Effector memory CD4-positive, alpha-beta T cell (primary cell): ENCODE measurements at regions not wholly inside any gene's neighbourhood (a gene's known extent, or its start where the extent isn't known, plus 50 kb on each side); places are given as distances from the start of the nearest gene placed in this dataset.

Experiments
- DNase-seq, 3 donors: peaks; one replicate each; pipeline ENCODE4 v3.0.0-alpha.2; 2020
- H3K27ac ChIP-seq: 2 replicates; pipeline ENCODE4 v1.7.0; 2013; ENCODE audit warnings: mild to moderate bottlenecking, low read length, moderate library complexity; ENCODE audit not compliant: insufficient read depth, poor library complexity, severe bottlenecking
- H3K27me3 ChIP-seq: replicated peaks from 2 replicates; pipeline ENCODE4 v1.7.0; 2013; ENCODE audit warnings: mild to moderate bottlenecking, low read length; ENCODE audit not compliant: insufficient read depth, control insufficient read depth, poor library complexity, severe bottlenecking
- H3K36me3 ChIP-seq: 2 replicates; pipeline ENCODE4 v1.7.0; 2013; ENCODE audit warnings: mild to moderate bottlenecking, low read length, moderate library complexity; ENCODE audit not compliant: control insufficient read depth, insufficient read depth
- H3K4me1 ChIP-seq: 2 replicates; pipeline ENCODE4 v1.7.0; 2013; ENCODE audit warnings: low read length, mild to moderate bottlenecking; ENCODE audit not compliant: control insufficient read depth, insufficient read depth, poor library complexity, severe bottlenecking
- H3K4me3 ChIP-seq: 2 replicates; pipeline ENCODE4 v1.7.0; 2013; ENCODE audit warnings: low read length, low read depth, mild to moderate bottlenecking; ENCODE audit not compliant: insufficient read depth, poor library complexity, severe bottlenecking
- H3K9me3 ChIP-seq: 2 replicates; pipeline ENCODE4 v1.7.0; 2013; ENCODE audit warnings: mild to moderate bottlenecking, low read length, moderate library complexity; ENCODE audit not compliant: control insufficient read depth

DNA sequence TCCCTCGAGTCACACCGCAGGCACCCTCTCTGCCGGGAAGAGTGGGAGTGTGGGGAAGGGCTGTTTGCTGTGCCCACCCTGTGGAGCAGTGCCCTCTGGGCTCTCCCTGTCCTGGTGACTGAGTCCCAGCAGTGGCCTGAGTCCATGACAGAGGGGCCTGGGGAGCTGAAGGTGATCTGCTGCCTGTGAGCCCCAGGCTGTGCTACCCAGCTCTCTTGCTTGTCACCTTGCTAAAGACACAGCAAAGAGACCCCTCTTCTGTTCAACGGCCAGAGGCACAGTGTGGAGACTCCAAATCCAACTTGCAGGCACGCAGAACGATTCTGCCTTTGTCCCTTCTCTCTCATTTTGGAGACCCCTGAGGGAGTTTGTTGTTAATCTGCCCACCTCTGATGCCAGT is 232.6 kb downstream of the OPA1 start:
- H3K27ac ChIP-seq: no peak overlapping the region
- no peaks in the 10 kb centered on the region for H3K36me3 ChIP-seq
- no peaks in the 10 kb centered on the region for H3K9me3 ChIP-seq
- H3K4me1 ChIP-seq: no peaks in the 10 kb centered on the region
- no peak overlapping the region for H3K4me3 ChIP-seq
- no peaks in the 10 kb centered on the region for H3K27me3 ChIP-seq
- no peak for DNase-seq

- Histone ChIP-seq H3K36me3 (no peaks in the 10 kb centered on the region), H3K9me3 (no peaks in the 10 kb centered on the region), H3K27ac (no peak overlapping the region), H3K4me3 (no peak overlapping the region), H3K27me3 (no peaks in the 10 kb centered on the region), H3K4me1 (no peaks in the 10 kb centered on the region)
- DNase-seq: no peak
Observed at GRCh38 chr3:193826159-193826795, 233.3 kb downstream of the OPA1 start.

DNA sequence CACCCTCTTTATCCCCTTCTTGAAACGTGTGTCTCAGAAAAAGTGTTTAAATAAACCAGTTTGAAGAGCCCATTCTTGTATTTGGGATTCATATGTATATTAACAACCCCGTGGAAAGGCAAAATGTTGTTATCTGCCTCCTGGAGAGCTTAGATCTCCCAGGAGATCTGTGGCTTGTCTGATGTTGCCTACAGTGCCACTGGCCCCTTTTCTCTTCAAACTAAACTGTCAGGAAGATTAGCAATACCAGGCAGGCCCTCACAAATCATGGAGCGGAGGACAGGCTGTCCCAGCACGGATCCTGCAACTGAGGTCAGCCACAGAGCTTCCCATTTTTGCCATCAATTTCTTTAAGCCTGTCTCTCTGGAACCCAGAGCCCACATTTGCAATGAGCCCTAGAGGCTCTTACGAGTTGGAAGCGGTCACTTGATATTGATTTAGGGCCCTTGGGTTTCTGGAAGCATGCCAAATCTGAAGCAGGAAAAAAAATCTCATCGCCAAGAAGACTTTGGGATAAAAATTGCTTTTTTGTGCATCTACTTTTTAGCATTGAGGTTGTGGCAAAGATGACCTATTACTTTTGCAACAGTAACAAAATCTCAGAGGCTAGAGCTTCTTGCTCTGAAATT is 234.1 kb downstream of the OPA1 start:
- H3K4me3 ChIP-seq: no peak overlapping the region
- H3K9me3 ChIP-seq: no peaks in the 10 kb centered on the region
- no peaks in the 10 kb centered on the region for H3K27me3 ChIP-seq
- DNase-seq: no peak
- H3K36me3 ChIP-seq: no peaks in the 10 kb centered on the region
- H3K4me1 ChIP-seq: no peaks in the 10 kb centered on the region
- H3K27ac ChIP-seq: no peak overlapping the region

GRCh38 chr3:193827871-193828270 is 234.9 kb downstream of the OPA1 start:
- DNase-seq: no peak
- Histone ChIP-seq H3K27ac (no peak overlapping the region), H3K4me3 (no peak overlapping the region), H3K4me1 (no peaks in the 10 kb centered on the region), H3K36me3 (no peaks in the 10 kb centered on the region), H3K27me3 (no peaks in the 10 kb centered on the region), H3K9me3 (no peaks in the 10 kb centered on the region)

DNA sequence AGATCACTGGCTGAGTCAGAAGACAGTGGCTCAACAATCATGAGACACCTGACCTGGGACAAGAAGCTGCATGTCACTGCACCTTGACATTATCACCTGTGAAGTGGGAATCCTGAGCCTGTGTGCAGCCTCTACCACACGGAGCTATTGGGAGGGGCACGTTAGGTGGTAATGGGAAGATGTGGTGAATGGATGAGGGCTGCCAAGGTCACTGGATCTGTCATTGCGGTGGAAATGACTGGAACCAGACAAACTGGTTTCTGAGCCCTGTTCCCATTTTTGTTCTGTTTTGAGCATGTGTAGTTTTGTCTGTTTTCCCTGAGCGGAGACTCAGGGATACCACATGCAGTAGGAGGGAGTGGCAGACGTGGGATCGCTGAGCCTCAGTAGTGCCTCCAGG is 235.5 kb downstream of the OPA1 start:
- Histone ChIP-seq H3K27me3 (no peaks in the 10 kb centered on the region), H3K9me3 (no peaks in the 10 kb centered on the region), H3K4me1 (no peaks in the 10 kb centered on the region), H3K36me3 (no peaks in the 10 kb centered on the region), H3K27ac (no peak overlapping the region), H3K4me3 (no peak overlapping the region)
- no peak for DNase-seq

DNA sequence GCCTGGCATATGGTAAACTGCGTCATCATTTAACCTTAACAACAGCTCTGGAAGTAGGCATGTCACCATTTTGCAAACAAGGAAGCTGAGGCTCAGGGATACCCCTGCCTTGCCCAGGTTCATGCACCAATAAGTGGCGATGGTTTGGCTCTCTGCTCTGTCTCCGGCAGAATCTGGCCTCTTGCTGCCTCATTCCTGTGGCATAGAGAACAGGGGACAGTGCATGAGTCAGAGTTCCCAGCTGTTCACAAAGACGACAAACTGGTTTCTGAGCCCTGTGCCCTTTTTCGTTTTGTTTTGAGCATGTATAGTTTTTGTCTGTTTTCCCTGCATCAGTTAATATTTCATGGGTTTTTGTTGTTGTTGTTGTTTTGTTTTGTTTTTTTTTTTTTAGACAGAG is 236.8 kb downstream of the OPA1 start:
- Histone ChIP-seq H3K9me3 (no peaks in the 10 kb centered on the region), H3K4me1 (no peaks in the 10 kb centered on the region), H3K27me3 (no peaks in the 10 kb centered on the region), H3K4me3 (no peak overlapping the region), H3K27ac (no peak overlapping the region), H3K36me3 (no peaks in the 10 kb centered on the region)
- no peak for DNase-seq

DNA sequence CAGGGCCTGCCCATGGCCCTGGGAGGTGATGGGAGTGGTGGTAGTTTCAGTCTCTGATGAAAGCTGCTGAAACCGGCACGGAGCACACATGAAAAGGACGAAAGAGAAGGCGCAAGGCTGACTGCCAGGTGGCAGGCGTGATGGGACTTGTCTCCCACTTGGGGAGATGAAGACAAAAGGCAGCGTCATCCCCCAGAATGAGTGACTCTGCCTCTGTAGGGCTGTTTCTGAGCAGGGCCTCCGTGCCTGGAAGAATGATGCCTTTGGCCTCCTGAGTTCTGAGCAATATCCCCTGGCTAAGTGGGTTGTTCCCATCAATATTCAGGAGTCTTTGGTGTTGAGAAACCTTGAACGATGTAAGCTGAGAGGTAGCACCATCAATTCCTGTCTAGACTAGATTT is 237.8 kb downstream of the OPA1 start:
- Histone ChIP-seq H3K27ac (no peak overlapping the region), H3K9me3 (no peaks in the 10 kb centered on the region), H3K27me3 (no peaks in the 10 kb centered on the region), H3K4me3 (no peak overlapping the region), H3K36me3 (no peaks in the 10 kb centered on the region), H3K4me1 (no peaks in the 10 kb centered on the region)
- DNase-seq: no peak

GRCh38 chr3:193831495-193832455 is 238.8 kb downstream of the OPA1 start:
- Histone ChIP-seq H3K4me3 (no peak overlapping the region), H3K9me3 (no peaks in the 10 kb centered on the region), H3K36me3 (no peaks in the 10 kb centered on the region), H3K27me3 (no peaks in the 10 kb centered on the region), H3K4me1 (no peaks in the 10 kb centered on the region), H3K27ac (no peak overlapping the region)
- DNase-seq: no peak

DNA sequence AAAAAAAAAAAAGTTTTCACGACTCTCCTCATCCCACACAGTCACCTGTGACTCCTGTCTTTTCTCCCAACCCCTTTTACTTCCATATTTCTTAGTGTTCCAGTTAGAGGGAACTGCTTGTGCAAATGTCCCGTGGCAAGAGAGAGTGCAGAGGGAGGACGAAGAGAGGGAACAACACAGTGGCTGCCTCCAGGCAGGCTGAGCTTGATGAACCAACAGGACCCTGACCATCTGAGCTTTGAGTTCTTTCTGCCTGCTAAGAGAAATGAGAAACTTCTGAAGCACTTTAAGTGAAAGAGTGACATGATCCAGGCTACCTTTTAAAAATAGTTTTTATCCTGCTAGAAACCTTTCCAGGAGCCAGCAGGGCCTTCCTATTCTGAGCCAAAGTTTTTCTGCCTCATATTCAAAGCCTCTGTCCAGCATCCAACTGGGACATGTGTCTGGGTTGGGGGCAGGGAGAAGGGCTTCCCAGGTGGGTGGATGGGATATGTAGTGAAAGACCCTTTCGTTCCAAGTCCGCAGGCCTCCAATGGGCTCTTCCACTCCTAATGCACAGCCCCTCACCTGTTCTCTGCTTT is 239.9 kb downstream of the OPA1 start:
- Histone ChIP-seq H3K4me3 (no peak overlapping the region), H3K9me3 (no peaks in the 10 kb centered on the region), H3K27me3 (no peaks in the 10 kb centered on the region), H3K27ac (no peak overlapping the region), H3K36me3 (no peaks in the 10 kb centered on the region), H3K4me1 (no peaks in the 10 kb centered on the region)
- no peak for DNase-seq

GRCh38 chr3:193833592-193833991 is 240.6 kb downstream of the OPA1 start:
- H3K4me1 ChIP-seq: no peaks in the 10 kb centered on the region
- no peak overlapping the region for H3K27ac ChIP-seq
- DNase-seq: no peak
- no peak overlapping the region for H3K4me3 ChIP-seq
- no peaks in the 10 kb centered on the region for H3K36me3 ChIP-seq
- no peaks in the 10 kb centered on the region for H3K27me3 ChIP-seq
- no peaks in the 10 kb centered on the region for H3K9me3 ChIP-seq
